Liver (tissue), 3 donors: ENCODE measurements at regions not wholly inside any gene's neighbourhood (a gene's known extent, or its start where the extent isn't known, plus 50 kb on each side); places are given as distances from the start of the nearest gene placed in this dataset.

Source experiments
- CTCF ChIP-seq: fragments of 150-350 bp; IDR thresholded peaks from 2 replicates; pipeline ENCODE4 v1.5.1; 2017; ENCODE audit warnings: improper control_type of control experiment, low read depth, low read length; ENCODE audit not compliant: missing input control
- FOXA1 ChIP-seq: IDR thresholded peaks from 2 replicates; pipeline ENCODE4 v1.6.1; 2016; ENCODE audit warnings: antibody characterized with exemption
- MAX ChIP-seq: IDR thresholded peaks from 2 replicates; pipeline ENCODE4 v1.6.1; 2016; ENCODE audit warnings: antibody characterized with exemption
- RAD21 ChIP-seq, 2 donors: IDR thresholded peaks; 2 replicates each; pipeline ENCODE4 v1.6.1; 2016; ENCODE audit warnings: antibody characterized with exemption in 2 of 2, mild to moderate bottlenecking in 2 of 2
- SP1 ChIP-seq: IDR thresholded peaks from 2 replicates; pipeline ENCODE4 v1.6.1; 2018; ENCODE audit warnings: antibody characterized with exemption, mild to moderate bottlenecking
- TAF1 ChIP-seq: conservative IDR thresholded peaks from 2 replicates; pipeline ENCODE4 v1.6.1; 2016; ENCODE audit warnings: antibody characterized with exemption, mild to moderate bottlenecking
- donor health status: healthy.
- donor health status: healthy.

- no peak for TF ChIP-seq RAD21 (IDR thresholded peaks at IDR 0.05)
- no peak for TF ChIP-seq SP1
- no peak for TF ChIP-seq CTCF
- no peak for TF ChIP-seq FOXA1
- no peak for TF ChIP-seq TAF1
- TF ChIP-seq MAX = no peak
Observed at GRCh38 chr16:86199182-86199581, 300.2 kb downstream of the IRF8 start.
